ENCODE measurements at regions not wholly inside any gene's neighbourhood (a gene's known extent, or its start where the extent isn't known, plus 50 kb on each side); places are given as distances from the start of the nearest gene placed in this dataset.

GRCh38 chr10:61580608-61581007, 82.1 kb upstream of the CABCOCO1 start:
- TF ChIP-seq, protein P1, sequence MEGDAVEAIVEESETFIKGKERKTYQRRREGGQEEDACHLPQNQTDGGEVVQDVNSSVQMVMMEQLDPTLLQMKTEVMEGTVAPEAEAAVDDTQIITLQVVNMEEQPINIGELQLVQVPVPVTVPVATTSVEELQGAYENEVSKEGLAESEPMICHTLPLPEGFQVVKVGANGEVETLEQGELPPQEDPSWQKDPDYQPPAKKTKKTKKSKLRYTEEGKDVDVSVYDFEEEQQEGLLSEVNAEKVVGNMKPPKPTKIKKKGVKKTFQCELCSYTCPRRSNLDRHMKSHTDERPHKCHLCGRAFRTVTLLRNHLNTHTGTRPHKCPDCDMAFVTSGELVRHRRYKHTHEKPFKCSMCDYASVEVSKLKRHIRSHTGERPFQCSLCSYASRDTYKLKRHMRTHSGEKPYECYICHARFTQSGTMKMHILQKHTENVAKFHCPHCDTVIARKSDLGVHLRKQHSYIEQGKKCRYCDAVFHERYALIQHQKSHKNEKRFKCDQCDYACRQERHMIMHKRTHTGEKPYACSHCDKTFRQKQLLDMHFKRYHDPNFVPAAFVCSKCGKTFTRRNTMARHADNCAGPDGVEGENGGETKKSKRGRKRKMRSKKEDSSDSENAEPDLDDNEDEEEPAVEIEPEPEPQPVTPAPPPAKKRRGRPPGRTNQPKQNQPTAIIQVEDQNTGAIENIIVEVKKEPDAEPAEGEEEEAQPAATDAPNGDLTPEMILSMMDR (IDR thresholded peaks at IDR 0.05 in 2 of 3, conservative IDR thresholded peaks at IDR 0.05 in 1 of 3; ENCODE audit: control insufficient read depth in 2 of 3, extremely low read depth in 1 of 3, insufficient read depth in 1 of 3, low read depth in 3 of 3, low read length in 3 of 3), result no peak
- no peak for TF ChIP-seq ESRRA (IDR thresholded peaks at IDR 0.05; ENCODE audit: low read length)
- TF ChIP-seq, protein P2, sequence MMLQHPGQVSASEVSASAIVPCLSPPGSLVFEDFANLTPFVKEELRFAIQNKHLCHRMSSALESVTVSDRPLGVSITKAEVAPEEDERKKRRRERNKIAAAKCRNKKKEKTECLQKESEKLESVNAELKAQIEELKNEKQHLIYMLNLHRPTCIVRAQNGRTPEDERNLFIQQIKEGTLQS (IDR thresholded peaks at IDR 0.05; ENCODE audit: borderline replicate concordance, extremely low read depth, low read depth, low read length), result no peak
